SK-N-SH treated with all-trans-retinoic acid at 6 μM for 48 hours (cell line): ENCODE measurements at regions not wholly inside any gene's neighbourhood (a gene's known extent, or its start where the extent isn't known, plus 50 kb on each side); places are given as distances from the start of the nearest gene placed in this dataset.

Experiments
- ATAC-seq: fragments of 200-7000 bp; cut with Tn5 transposase; 3 replicates; pipeline ENCODE4 v1.9.1; 2020; ENCODE audit warnings: mild to moderate bottlenecking, moderate library complexity
- ARNTL ChIP-seq: fragments of 450-650 bp; formaldehyde crosslinking; IDR thresholded peaks from 2 replicates; pipeline ENCODE4 v1.5.0; 2020; ENCODE audit warnings: low read depth, mild to moderate bottlenecking, moderate library complexity, borderline replicate concordance
- BACH2 ChIP-seq: fragments of 250-450 bp; sonication (Bioruptor Pico); IDR thresholded peaks from 2 replicates; pipeline ENCODE4 v1.9.0; 2021; ENCODE audit warnings: mild to moderate bottlenecking, borderline replicate concordance
- CSDC2 ChIP-seq: fragments of 250-450 bp; sonication (Bioruptor Pico); IDR thresholded peaks from 2 replicates; pipeline ENCODE4 v1.5.0; 2020; ENCODE audit warnings: mild to moderate bottlenecking, moderate library complexity
- ESRRG ChIP-seq: fragments of 250-450 bp; sonication (Bioruptor Pico); IDR thresholded peaks from 2 replicates; pipeline ENCODE4 v1.6.1; 2021; ENCODE audit warnings: mild to moderate bottlenecking
- GLIS3 ChIP-seq: fragments of 250-450 bp; sonication (Bioruptor Pico); IDR thresholded peaks from 2 replicates; pipeline ENCODE4 v1.5.0; 2020; ENCODE audit warnings: mild to moderate bottlenecking, moderate library complexity
- OSR1 ChIP-seq: fragments of 250-450 bp; sonication (Bioruptor Pico); IDR thresholded peaks from 2 replicates; pipeline ENCODE4 v1.8.0; 2022; ENCODE audit warnings: moderate library complexity, mild to moderate bottlenecking, inconsistent platforms
- PPARA ChIP-seq: fragments of 250-450 bp; sonication (Bioruptor Pico); IDR thresholded peaks from 2 replicates; pipeline ENCODE4 v1.5.0; 2020; ENCODE audit warnings: mild to moderate bottlenecking, borderline replicate concordance
- SNAI2 ChIP-seq: fragments of 250-450 bp; sonication (Bioruptor Pico); IDR thresholded peaks from 2 replicates; pipeline ENCODE4 v1.5.0; 2020; ENCODE audit warnings: mild to moderate bottlenecking, moderate library complexity
- TCF4 ChIP-seq: fragments of 250-450 bp; sonication (Bioruptor Pico); IDR thresholded peaks from 2 replicates; pipeline ENCODE4 v1.8.0; 2021; ENCODE audit warnings: mild to moderate bottlenecking, moderate library complexity, borderline replicate concordance
- TOX ChIP-seq: fragments of 250-450 bp; sonication (Bioruptor Pico); IDR thresholded peaks from 2 replicates; pipeline ENCODE4 v1.8.0; 2021; ENCODE audit warnings: mild to moderate bottlenecking, moderate library complexity, borderline replicate concordance
- ZC3H10 ChIP-seq: fragments of 250-450 bp; sonication (Bioruptor Pico); IDR thresholded peaks from 2 replicates; pipeline ENCODE4 v1.5.1; 2021; ENCODE audit warnings: mild to moderate bottlenecking, moderate library complexity
- ZFP3 ChIP-seq: fragments of 250-450 bp; sonication (Bioruptor Pico); IDR thresholded peaks from 2 replicates; pipeline ENCODE4 v1.5.0; 2020; ENCODE audit warnings: mild to moderate bottlenecking, moderate library complexity
- ZFP30 ChIP-seq: fragments of 450-650 bp; formaldehyde crosslinking; IDR thresholded peaks from 2 replicates; pipeline ENCODE4 v1.5.0; 2022; ENCODE audit warnings: mild to moderate bottlenecking, moderate library complexity
- ZNF565 ChIP-seq: fragments of 450-650 bp; formaldehyde crosslinking; conservative IDR thresholded peaks from 2 replicates; pipeline ENCODE4 v1.5.0; 2020; ENCODE audit warnings: low read depth, mild to moderate bottlenecking, moderate library complexity
- ZNF70 ChIP-seq: fragments of 450-650 bp; formaldehyde crosslinking; IDR thresholded peaks from 2 replicates; pipeline ENCODE4 v1.5.0; 2020; ENCODE audit warnings: mild to moderate bottlenecking, moderate library complexity
- ZNF8 ChIP-seq: fragments of 450-650 bp; formaldehyde crosslinking; IDR thresholded peaks from 2 replicates; pipeline ENCODE4 v1.5.0; 2020; ENCODE audit warnings: mild to moderate bottlenecking, moderate library complexity
- TF ChIP-seq, protein P1 (sequence below): fragments of 250-450 bp; sonication (Bioruptor Pico); IDR thresholded peaks from 2 replicates; pipeline ENCODE4 v1.5.1; 2020; ENCODE audit warnings: low read depth, mild to moderate bottlenecking, moderate library complexity
- TF ChIP-seq, protein P2 (sequence below): fragments of 250-450 bp; sonication (Bioruptor Pico); IDR thresholded peaks from 2 replicates; pipeline ENCODE4 v1.5.0; 2020; ENCODE audit warnings: mild to moderate bottlenecking, moderate library complexity
- TF ChIP-seq, protein P3 (sequence below): fragments of 250-450 bp; sonication (Bioruptor Pico); IDR thresholded peaks from 2 replicates; pipeline ENCODE4 v1.5.1; 2021; ENCODE audit warnings: mild to moderate bottlenecking, moderate library complexity
- TF ChIP-seq, protein P4 (sequence below): fragments of 250-450 bp; sonication (Bioruptor Pico); IDR thresholded peaks from 2 replicates; pipeline ENCODE4 v1.8.0; 2021; ENCODE audit warnings: low read depth, mild to moderate bottlenecking, moderate library complexity, borderline replicate concordance
- TF ChIP-seq, protein P5 (sequence below): fragments of 250-450 bp; sonication (Bioruptor Pico); IDR thresholded peaks from 2 replicates; pipeline ENCODE4 v1.8.0; 2020; ENCODE audit warnings: mild to moderate bottlenecking, moderate library complexity, borderline replicate concordance

DNA sequence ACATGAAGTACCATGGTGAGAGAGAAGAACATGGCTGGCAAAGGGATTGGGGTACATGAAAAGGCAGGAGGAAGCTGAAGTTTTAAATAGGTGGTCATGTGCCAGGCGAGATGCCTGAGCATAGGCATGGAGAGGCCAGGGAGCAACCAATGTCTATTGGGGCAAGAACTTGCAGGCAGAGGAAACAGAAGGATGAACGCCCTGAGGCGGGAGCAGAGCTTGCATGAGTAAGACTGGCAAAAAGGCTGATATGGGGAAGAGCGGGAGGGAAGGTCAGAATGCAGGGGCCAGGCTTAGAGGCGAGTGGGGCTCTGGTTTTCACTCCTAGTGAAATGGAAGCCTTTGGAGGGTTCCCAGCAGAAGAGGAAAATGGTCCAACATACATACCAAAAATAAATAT is 52.5 kb upstream of the VSTM5 start:
- ATAC-seq, result no peak
- TF ChIP-seq ZNF565 (CRISPR knock-in tag) (no peak), ESRRG (no peak), ZC3H10 (CRISPR knock-in tag) (no peak), TCF4 (no peak), ZFP3 (CRISPR knock-in tag) (no peak), CSDC2 (CRISPR knock-in tag) (no peak), TOX (CRISPR knock-in tag) (no peak)
- TF ChIP-seq, protein P1, sequence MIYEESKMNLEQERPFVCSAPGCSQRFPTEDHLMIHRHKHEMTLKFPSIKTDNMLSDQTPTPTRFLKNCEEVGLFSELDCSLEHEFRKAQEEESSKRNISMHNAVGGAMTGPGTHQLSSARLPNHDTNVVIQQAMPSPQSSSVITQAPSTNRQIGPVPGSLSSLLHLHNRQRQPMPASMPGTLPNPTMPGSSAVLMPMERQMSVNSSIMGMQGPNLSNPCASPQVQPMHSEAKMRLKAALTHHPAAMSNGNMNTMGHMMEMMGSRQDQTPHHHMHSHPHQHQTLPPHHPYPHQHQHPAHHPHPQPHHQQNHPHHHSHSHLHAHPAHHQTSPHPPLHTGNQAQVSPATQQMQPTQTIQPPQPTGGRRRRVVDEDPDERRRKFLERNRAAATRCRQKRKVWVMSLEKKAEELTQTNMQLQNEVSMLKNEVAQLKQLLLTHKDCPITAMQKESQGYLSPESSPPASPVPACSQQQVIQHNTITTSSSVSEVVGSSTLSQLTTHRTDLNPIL (CRISPR knock-in tag), result no peak
- TF ChIP-seq, protein P2, sequence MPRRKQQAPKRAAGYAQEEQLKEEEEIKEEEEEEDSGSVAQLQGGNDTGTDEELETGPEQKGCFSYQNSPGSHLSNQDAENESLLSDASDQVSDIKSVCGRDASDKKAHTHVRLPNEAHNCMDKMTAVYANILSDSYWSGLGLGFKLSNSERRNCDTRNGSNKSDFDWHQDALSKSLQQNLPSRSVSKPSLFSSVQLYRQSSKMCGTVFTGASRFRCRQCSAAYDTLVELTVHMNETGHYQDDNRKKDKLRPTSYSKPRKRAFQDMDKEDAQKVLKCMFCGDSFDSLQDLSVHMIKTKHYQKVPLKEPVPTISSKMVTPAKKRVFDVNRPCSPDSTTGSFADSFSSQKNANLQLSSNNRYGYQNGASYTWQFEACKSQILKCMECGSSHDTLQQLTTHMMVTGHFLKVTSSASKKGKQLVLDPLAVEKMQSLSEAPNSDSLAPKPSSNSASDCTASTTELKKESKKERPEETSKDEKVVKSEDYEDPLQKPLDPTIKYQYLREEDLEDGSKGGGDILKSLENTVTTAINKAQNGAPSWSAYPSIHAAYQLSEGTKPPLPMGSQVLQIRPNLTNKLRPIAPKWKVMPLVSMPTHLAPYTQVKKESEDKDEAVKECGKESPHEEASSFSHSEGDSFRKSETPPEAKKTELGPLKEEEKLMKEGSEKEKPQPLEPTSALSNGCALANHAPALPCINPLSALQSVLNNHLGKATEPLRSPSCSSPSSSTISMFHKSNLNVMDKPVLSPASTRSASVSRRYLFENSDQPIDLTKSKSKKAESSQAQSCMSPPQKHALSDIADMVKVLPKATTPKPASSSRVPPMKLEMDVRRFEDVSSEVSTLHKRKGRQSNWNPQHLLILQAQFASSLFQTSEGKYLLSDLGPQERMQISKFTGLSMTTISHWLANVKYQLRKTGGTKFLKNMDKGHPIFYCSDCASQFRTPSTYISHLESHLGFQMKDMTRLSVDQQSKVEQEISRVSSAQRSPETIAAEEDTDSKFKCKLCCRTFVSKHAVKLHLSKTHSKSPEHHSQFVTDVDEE (CRISPR knock-in tag), result no peak
- TF ChIP-seq, protein P3, sequence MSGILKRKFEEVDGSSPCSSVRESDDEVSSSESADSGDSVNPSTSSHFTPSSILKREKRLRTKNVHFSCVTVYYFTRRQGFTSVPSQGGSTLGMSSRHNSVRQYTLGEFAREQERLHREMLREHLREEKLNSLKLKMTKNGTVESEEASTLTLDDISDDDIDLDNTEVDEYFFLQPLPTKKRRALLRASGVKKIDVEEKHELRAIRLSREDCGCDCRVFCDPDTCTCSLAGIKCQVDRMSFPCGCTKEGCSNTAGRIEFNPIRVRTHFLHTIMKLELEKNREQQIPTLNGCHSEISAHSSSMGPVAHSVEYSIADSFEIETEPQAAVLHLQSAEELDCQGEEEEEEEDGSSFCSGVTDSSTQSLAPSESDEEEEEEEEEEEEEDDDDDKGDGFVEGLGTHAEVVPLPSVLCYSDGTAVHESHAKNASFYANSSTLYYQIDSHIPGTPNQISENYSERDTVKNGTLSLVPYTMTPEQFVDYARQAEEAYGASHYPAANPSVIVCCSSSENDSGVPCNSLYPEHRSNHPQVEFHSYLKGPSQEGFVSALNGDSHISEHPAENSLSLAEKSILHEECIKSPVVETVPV (CRISPR knock-in tag), result no peak

DNA sequence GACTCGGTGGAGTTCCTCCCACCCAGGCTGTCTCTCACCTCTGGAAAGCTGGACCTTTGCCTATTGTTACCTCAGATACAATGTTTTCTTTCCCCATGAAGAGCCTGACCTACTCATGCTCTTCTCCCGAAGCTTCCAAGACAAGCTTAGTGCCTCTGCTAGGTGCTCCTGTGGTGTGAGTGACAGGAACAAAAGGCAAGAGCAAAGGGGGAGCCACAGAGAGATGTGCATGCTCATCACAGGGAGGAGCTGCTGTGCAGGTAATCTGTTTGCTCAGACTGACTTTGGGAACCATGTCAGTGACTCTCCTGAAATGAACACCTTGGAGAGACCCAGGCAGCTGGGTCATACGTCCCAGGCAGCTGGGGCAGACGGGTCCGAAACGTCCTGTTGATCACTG is 53.6 kb upstream of the VSTM5 start:
- TF ChIP-seq SNAI2 (CRISPR knock-in tag) (no peak), ZC3H10 (CRISPR knock-in tag) (no peak), OSR1 (CRISPR knock-in tag) (no peak), TCF4 (no peak), ZNF565 (CRISPR knock-in tag) (no peak), TOX (CRISPR knock-in tag) (no peak)
- no peak for ATAC-seq

DNA sequence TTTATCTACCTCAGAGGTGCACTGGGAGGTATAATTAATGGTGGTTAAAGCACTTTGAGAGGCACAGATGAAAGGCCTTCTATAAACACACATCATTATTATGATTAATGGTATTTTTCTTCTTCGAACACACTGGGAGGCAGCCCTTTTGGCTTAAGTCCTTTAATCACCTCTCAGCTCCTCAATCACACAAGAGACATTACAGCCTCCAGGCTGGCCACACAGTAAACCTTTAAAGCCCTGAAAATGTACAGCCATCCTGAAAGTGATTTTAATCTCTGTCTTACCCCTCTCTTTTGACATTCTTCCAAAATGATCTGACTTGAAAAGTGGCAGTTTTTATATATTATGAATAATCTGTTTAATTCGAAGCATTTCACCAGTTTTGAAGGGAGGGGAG is 54.3 kb upstream of the VSTM5 start:
- peak; percentile 10; the same call in 1 of the 3 replicates for ATAC-seq
- TF ChIP-seq ZC3H10 (CRISPR knock-in tag) (no peak), GLIS3 (CRISPR knock-in tag) (no peak), TCF4 (no peak), PPARA (CRISPR knock-in tag) (no peak), BACH2 (CRISPR knock-in tag) (no peak), ZNF70 (CRISPR knock-in tag) (no peak), ARNTL (CRISPR knock-in tag) (no peak), CSDC2 (CRISPR knock-in tag) (no peak), OSR1 (CRISPR knock-in tag) (no peak), ZNF565 (CRISPR knock-in tag) (no peak), ZFP3 (CRISPR knock-in tag) (no peak), ZNF8 (no peak), TOX (CRISPR knock-in tag) (no peak), ZFP30 (CRISPR knock-in tag) (no peak)
- TF ChIP-seq, protein P4, sequence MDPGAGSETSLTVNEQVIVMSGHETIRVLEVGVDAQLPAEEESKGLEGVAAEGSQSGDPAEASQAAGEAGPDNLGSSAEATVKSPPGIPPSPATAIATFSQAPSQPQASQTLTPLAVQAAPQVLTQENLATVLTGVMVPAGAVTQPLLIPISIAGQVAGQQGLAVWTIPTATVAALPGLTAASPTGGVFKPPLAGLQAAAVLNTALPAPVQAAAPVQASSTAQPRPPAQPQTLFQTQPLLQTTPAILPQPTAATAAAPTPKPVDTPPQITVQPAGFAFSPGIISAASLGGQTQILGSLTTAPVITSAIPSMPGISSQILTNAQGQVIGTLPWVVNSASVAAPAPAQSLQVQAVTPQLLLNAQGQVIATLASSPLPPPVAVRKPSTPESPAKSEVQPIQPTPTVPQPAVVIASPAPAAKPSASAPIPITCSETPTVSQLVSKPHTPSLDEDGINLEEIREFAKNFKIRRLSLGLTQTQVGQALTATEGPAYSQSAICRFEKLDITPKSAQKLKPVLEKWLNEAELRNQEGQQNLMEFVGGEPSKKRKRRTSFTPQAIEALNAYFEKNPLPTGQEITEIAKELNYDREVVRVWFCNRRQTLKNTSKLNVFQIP (CRISPR knock-in tag), result no peak
- TF ChIP-seq, protein P2 (CRISPR knock-in tag), result no peak
- TF ChIP-seq, protein P5, sequence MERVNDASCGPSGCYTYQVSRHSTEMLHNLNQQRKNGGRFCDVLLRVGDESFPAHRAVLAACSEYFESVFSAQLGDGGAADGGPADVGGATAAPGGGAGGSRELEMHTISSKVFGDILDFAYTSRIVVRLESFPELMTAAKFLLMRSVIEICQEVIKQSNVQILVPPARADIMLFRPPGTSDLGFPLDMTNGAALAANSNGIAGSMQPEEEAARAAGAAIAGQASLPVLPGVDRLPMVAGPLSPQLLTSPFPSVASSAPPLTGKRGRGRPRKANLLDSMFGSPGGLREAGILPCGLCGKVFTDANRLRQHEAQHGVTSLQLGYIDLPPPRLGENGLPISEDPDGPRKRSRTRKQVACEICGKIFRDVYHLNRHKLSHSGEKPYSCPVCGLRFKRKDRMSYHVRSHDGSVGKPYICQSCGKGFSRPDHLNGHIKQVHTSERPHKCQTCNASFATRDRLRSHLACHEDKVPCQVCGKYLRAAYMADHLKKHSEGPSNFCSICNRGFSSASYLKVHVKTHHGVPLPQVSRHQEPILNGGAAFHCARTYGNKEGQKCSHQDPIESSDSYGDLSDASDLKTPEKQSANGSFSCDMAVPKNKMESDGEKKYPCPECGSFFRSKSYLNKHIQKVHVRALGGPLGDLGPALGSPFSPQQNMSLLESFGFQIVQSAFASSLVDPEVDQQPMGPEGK, result no peak
- TF ChIP-seq, all 23 proteins: peak for 0
